ENCODE measurements at regions not wholly inside any gene's neighbourhood (a gene's known extent, or its start where the extent isn't known, plus 50 kb on each side); places are given as distances from the start of the nearest gene placed in this dataset.
"Not testable (repeated sequence)": the region's sequence is repeated elsewhere in the genome, so short reads cannot be mapped to it uniquely, and the experiment has no call there.

DNA sequence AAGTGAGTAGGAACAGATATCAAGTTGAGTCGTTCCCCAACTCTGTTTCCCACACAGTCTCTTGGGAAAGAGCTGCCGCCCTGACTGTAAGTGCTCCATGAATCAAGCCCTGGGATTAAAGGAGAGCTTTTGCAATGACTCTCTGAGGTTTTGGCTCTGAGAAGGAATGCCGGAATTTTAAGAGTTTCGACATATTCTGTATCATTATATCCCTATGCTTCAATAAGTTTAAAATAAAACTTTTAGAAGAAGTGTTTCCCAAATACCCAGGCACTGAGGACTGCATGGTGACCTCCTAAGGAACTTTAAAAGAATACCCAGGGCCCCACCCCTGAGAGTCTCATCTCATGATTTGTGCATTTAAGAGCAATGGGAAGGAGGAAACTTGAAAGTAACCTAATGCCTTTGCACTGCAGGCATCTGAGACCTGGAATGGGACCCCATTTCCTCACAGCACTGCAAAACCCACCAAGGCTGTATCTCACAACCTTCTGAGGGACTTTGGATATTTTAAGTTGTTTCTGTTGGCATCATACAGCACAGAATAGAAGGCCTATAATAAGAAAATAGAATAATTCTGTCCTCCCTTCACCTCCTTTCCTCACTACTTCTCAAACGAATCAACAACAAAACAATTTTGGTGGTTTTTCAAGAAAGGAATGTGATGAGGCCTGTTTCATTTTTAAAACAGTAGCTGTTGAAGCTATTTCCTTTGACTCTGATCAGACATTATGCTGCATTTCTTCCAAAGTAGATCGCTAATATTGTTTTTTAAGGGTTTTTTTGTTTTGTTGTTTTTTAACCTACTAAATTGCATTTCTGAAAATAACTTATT lies 121.2 kb downstream of the GASK1B start:
- no peak for DNase-seq

DNA sequence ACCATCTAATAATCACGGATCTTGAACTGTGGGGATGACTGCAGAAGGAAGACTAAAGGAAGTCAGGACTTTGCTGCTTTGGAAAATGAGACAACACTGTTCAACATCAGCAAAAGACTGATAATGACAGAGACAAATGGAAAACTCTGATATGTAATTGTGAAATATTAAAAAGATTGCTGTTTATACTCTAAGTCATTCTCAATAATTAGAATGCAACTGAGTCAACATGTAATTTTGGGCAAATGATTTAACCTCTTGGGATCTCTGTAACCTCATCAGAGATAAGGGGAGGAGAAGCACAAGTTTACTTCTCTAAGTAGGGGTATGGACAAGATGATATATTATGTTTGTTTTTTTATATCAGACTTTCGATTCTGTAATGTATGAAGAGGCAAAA lies 121.9 kb downstream of the GASK1B start:
- no peak for DNase-seq

DNA sequence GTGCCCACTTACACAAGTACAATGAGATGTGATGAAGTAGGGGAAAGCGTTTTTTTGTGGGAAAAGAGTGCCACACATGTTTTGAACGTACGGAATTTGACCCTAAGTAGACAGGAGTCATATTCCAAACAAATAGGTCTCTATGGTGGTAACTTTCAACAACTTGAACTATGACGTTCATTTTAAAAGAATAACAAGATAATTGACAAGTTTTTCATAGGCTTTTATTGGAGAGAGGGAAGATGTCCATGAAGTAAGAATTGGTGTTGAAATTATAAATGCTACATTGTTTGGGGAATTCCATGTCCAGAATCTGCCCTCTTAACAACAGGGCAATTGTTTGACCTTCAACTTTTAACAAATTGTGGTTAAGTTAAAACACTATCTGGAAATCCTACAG lies 126.5 kb downstream of the GASK1B start:
- no peak for DNase-seq

DNA sequence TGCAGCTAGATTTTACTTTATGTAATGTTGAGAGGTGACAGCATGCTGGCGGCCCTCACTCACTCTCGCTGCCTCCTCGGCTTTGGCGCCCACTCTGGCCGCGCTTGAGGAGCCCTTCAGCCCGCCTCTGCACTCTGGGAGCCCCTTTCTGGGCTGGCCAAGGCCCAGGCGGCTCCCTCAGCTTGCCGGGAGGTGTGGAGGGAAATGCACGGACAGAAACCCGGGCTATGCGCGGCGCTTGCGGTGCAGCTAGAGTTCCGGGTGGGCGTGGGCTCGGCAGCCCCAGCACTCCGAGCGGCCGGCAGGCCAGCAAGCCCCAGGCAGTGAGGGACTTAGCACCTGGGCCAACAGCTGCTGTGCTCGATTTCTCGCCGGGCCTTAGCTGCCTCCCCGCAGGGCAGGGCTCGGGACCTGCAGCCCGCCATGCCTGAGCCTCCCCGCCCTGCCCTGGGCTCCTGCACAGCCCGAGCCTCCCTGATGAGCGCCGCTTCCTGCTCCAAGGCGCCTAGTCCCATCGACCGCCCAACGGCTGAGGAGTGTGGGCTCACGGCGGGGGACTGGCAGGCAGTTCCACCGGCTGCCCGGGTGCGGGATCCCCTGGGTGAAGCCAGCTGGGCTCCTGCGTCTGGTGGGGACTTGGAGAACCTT lies 128.7 kb downstream of the GASK1B start:
- no peak for DNase-seq

DNA sequence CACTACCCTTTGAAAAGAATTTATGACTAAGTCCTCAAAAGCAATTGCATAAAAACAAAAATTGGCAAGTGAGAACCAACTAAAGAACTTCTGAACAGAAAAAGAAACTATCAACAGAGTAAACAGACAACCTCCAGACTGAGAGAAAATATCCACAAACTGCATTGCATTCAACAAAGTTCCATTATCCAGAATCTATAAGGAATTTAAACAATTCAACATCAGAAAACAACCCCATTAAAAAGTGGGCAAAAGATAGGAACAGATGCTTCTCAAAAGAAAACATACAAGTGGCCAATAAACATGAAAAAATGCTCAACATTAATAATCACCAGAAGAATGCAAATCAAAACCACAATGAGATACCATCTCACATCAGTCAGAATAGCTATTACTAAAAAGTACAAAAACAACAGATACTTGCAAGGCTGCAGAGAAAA lies 130.2 kb downstream of the GASK1B start:
- no peak for DNase-seq

DNA sequence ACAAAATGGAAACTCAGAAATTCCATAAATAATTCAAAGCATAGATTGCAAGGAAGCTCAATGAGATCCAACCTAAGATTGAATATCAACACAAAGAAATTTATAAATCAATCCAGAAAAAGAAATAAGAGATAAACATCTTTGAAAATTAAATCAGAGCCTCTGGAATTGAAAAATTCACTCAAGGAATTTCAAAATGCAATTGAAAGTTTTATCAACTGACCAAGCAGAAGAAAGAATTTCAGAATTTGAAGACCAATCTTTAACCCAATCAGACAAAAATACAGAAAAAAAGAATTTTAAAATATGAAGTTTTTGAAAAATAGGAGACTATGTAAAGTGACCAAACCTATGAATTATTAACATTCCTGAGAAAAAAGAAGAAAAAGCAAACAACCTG lies 134.1 kb downstream of the GASK1B start:
- no peak for DNase-seq

DNA sequence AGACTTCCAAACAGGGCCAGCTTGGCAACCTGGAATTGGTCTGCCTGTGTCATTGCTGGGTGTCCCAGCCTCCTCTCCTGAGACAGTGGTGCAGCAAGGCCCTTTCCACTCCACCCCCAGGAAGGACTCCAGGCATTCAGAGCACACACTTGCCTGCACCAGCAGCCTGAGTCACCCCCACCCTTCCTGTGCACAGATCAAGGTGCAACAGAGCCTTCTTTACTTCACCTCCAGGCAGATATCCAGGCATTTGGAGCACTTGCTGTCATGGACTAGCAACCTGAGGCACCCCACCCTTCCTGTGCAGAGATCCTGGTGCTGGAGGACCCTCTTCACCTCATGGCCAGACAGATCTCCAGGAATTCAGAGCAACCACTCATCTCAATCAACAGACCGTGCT lies 135.8 kb downstream of the GASK1B start:
- no peak for DNase-seq

DNA sequence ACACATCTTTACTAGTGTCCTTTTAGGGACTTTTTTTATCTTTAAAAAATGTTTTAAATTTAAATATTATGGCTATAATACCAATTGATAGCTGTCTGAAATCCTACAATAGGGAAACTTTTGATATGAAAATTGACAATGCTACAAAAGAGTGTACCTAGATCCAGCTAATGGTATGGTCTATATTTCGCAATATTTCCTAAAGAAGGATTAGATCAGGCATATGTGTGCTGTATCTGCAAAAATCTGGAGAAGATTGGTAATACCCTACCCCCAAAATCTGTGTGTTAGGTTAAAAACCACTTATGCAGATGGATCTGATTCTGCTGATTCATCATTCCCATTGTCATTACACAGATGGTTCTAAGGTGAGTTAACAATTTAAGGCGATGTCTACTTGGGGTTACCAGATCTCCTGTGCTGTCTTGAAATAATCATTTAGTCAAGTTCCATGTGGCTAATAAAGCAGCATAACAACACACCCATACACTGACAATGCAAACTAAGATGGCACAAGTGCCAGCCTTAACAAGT lies 137.1 kb downstream of the GASK1B start:
- DNase-seq: no peak

DNA sequence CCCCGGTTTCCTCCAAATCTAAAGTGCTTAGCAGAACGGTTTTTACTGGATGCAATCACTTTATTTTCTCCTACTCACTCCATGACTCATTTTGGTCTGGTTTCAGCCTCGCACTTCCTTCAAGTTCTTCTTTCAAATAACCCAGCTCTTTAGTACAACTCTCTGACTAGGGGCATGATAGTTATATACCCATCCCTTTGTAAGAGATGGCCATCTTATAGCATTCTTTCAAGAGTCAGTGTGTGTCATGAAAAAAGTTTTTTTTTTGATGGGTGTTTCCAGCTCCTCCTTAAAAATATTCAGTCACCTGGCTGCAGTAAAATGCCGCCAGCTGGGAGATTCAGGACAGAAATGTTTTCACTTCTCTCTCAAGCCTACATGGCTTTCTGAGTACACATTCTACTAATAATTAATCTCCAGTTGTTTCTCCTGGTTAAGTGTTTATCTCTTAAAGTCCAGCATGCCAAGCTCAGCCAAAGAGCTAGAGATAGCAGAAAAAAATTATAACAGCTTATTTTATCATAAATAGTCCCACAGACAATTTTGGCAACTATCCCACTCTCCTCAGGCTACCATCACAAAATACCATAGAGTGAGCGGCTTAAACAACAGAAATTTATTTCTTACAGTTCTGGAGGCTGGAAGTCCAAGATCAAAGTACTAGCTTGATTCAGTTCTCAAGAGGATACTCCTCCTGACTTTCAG lies 139.3 kb downstream of the GASK1B start:
- no peak for DNase-seq

DNA sequence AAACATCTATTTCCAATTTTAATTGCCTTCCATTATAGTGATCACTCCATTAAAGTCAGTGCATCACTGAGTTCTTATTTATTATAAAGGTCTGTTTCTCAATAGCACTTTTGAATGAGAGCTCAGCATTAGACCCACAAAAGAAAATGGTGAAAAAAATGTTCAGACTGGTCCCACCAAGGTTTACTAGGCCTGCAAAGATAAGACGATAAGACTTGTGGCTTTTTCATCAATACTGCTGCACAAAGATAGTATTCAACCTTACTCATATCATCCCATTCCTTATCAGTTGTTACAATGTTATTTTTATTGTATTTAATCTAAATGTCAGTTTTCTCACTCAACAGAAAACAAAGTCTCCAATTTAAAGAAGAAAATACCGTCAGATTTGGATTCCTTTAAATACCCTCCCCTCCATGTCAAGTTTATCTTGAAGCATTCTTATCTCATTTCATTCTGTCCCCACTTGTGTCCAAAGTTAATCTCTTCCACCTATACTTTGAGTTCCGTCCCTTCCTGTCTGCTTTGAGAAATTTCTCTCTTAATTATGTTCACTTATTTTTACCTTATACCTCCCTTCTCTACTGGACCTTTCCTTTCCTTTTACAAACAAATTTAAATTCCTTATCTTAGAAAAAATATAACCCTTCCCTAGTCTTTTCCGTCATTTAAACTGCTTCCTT lies 140.0 kb downstream of the GASK1B start:
- no peak for DNase-seq

DNA sequence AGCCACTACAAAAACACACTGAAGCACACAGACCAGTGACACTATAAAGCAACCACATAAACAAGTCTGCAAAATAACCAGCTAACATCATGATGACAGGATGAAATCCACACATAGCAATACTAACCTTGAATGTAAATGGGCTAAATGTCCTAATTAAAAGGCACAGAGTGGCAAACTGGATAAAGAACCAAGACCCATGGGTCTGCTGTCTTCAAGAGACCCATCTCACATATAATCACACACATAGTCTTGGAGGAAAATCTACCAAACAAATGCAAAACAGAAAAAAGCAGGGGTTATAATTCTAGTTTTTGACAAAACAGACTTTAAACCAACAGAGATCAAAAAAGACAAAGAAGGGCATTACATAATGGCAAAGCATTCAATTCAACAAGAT lies 144.4 kb downstream of the GASK1B start:
- DNase-seq: not testable (repeated sequence)

DNA sequence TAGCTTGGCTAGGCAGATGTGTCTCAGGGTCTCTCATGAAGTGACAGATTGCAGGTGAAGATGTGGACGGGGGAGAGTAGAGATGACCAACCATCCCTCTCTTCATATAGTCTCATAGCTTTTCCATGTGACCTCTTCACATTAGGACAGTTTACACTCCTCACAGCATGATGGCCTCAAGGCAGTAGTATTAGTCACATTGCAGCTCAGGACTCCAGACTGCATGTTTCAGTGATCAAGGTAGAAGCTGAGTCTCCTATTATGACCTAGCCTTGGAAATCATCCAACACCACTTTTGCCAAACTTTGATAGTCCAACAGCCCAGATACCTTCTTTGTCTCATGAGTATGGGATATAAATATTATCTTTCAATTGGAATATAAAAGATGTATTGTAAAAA lies 147.7 kb downstream of the GASK1B start:
- DNase-seq: no peak

DNA sequence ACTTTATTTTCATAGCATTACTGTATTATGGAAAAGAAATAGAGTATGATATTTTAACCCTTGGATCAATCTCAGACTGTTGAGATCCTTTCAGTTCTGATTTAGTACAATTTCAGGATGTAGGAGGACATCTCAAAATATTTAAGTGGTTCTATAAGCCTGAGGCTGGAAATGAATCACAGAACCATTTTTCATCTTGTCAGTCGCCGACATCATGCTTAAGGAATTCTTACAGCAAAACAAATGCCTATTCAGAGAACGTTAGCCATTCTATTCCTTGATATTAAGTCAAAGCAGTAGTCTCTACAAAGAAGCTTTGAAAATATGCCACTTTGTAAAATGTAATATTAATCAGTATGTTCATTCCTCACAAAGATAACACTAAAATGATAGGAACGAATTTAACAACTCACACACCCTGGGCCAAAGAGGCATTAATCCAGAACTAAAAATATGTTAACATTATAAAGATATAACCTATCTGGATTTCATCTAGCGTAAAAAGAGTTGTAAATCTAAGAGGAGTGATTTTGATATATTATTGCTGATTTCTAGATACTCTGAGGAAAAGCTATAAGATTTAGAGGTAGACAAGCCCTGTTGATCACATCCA lies 152.0 kb downstream of the GASK1B start:
- DNase-seq: no peak

DNA sequence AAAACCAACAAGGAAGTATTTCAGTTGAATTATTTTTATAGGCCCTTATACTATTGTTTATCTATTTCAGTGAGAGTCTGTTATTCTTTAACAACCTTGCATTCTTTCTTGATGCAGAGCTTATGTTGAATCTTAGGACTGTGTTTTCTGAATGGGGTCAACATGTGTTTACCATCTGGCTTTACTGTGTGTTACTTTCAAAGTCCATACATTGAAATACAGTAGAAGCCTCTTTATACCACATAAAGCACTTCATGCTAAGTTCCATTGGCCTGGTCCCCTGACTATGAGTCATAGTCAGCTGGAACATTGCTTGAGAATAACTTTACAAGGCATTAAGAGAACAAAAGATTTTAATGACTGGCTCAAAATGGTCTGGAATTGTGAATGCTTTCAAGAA lies 152.6 kb downstream of the GASK1B start:
- DNase-seq: no peak

DNA sequence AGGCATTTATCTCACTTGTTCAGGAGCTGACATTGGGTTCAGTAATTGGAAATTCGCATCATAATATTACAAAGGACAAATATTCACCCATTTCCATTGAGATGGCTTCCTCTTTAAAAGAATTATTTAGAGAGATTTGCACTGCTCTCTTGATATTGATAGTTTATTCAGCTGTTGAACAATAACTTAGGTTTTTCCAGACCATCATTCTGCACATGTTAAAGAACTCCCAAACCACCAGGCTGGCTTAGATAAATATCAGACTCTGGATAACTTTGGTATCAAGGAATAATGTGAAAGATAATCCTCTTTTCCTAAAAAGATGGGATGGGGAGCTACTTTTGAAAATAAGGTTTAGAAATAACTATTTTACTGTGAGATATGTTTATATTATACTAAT lies 154.0 kb downstream of the GASK1B start:
- no peak for DNase-seq

DNA sequence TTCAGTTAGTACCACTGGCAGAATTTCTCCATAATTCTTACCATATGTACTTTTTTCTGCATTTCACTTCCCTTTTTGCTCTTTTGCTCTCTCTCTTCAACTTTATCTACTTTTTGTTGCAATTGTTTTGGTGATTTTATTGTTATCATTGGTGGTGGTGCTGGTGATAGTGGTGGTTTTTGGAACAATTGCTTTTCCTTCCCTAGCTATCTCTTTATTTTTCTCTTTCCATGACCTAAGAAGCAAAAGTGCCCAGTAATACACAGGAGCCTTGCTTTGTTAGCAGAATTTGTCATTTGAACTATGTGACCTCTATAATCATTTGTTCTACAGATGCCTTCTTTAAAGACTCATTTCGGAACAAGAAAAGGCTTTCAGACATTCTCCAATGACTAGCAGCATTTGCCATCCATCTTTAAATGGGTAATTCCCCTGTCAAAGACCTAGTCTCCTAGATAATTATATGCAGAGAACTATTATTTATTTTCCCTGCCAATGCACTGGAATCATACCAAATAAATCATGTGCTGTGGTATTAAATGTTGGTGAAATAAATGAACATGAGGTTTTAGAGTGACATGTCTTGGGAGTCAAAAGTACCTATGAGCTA lies 154.5 kb downstream of the GASK1B start:
- DNase-seq: no peak

DNA sequence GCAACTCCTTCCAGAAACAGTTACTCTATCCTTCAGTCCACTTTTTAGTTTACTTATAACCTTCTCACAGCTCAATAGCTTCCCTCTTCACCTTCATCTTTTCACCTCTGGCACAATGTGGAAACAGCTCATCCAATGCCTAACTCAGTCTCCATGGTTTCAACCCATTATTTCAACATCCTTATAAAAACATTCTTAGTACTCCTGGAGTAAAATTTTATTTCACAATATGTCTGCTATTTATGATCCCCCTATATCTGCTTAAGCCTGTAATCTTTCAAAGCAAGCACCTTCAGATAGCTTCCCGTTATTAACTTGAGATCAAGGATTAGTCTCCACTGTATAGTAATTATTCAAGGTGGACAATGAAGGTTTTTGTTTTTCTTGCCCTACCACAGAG lies 156.3 kb downstream of the GASK1B start:
- no peak for DNase-seq

DNA sequence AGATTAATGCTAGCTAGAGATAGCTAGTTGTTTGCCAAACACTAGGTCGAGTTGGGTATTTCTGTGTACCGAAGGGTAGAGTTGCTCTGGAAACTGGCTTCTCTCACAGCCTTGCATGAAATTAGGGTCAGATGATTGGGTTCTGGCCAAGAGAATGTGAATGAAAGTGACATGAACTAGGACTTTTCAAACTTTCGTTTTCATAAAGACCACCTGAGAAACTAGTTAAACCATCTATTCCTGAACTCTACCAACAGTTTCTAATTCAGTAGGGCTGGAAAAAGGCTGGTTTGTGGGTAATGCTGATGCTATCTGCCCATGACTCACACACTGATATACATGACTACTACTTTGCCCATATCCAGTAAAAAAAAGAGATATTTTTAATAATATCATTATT lies 157.6 kb downstream of the GASK1B start:
- DNase-seq: no peak

DNA sequence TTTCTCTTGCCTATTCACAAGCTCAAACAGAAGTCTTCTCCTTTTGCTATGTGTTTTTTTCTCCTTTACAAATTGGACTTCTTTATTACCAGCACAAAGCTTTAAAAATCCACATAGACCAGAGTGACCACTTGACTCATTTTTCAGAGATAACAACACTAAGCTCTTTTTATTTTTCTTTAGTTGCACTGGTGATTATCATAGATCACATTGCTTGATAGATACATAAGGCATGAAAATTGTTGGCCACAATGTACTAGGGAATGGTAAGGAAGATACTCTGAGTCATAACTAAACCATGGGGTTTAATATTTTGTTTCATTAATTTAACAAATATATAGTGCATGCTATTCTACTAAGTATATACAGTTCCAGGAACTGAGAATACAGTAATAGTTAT lies 159.0 kb downstream of the GASK1B start:
- no peak for DNase-seq

DNA sequence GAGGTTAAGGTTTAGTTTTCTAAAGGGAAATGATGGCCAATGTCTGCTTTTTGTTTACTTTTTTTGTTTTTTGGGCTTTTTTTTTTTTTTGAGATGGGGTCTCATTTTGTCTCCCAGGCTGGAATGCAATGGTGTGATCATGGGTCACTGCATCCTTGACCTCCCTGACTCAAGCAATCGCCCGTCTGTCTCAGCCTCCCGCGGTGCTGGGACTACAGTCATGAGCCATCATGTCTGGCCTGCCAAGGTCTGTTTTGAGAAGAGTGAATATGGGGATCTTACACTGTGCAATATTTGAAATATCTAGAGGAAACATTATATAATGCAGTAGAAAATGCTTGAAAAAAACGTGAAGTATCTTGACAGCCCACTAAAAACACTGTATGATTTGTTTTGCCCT lies 162.5 kb downstream of the GASK1B start:
- no peak for DNase-seq

DNA sequence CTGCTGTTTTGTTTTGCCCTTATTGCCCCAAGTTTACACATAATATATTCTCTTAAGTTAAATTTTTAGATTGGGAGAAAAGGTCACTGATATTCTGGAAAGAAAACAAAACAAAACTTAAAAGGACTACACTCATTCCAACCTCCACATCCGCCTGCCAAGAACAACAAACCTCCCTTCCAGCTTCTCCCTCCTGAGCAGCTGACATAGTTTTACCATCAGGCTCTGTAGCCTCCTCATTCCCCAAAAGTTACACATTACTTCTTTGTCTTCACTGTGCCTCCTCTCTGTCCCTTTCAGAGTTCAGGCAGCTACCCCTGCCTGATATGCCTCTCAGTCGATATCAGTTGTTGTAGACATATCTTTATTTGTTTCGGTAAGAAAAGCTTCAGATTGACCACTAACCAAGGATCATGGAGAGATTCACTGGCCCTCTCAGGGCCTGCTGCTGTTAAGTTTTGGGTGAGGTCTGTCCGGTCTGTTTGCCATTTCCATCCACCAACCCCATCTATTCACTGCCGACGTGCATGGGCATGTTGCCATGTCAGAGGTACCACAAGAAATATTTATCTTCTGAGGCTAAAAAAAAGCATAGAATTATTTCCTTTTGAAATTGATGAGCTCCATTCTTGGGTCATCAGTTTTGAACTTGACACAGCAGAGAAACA lies 164.1 kb downstream of the GASK1B start:
- DNase-seq: no peak

DNA sequence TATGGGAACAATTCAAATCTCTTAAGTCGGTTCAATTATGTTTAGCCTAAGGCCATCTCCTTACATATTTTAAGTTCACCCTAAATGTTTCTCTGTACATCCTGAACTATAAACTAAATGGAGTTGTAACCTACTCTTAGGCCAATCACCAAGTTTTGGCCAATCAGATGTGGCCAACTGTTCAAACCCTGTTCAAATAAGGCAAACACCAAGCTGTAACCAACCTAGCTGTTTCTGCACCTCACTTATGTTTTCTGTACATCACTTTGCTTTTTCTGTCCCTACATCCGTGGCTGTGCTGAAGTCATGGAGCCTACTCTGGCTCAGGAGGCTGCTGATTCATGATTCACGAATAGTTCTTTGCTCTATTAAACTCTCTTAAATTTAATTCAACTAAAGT lies 165.3 kb downstream of the GASK1B start:
- DNase-seq: no peak

Measured in activated T-cell treated with anti-CD3 and anti-CD28 coated beads, Interleukin-2, amount 50 U/mL, for 48 hours (primary cell).